ENCODE measurements at regions not wholly inside any gene's neighbourhood (a gene's known extent, or its start where the extent isn't known, plus 50 kb on each side); places are given as distances from the start of the nearest gene placed in this dataset.

GRCh38 chr12:70190262-70191010 lies 52.8 kb upstream of the CNOT2 start:
- TF ChIP-seq, protein P1, sequence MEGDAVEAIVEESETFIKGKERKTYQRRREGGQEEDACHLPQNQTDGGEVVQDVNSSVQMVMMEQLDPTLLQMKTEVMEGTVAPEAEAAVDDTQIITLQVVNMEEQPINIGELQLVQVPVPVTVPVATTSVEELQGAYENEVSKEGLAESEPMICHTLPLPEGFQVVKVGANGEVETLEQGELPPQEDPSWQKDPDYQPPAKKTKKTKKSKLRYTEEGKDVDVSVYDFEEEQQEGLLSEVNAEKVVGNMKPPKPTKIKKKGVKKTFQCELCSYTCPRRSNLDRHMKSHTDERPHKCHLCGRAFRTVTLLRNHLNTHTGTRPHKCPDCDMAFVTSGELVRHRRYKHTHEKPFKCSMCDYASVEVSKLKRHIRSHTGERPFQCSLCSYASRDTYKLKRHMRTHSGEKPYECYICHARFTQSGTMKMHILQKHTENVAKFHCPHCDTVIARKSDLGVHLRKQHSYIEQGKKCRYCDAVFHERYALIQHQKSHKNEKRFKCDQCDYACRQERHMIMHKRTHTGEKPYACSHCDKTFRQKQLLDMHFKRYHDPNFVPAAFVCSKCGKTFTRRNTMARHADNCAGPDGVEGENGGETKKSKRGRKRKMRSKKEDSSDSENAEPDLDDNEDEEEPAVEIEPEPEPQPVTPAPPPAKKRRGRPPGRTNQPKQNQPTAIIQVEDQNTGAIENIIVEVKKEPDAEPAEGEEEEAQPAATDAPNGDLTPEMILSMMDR (conservative IDR thresholded peaks at IDR 0.05 in 1 of 2, IDR thresholded peaks at IDR 0.05 in 1 of 2; ENCODE audit: low read depth in 1 of 2, low read length in 2 of 2), result no peak
- no peak for TF ChIP-seq EZH2 (IDR thresholded peaks at IDR 0.05; ENCODE audit: low read length, missing control alignments)

All from fibroblast of lung (primary cell).